CD14-positive monocyte (primary cell): ENCODE measurements at regions not wholly inside any gene's neighbourhood (a gene's known extent, or its start where the extent isn't known, plus 50 kb on each side); places are given as distances from the start of the nearest gene placed in this dataset.

ENCODE experiments used
- DNase-seq, 3 donors: peaks; one replicate each; pipeline ENCODE4 v3.0.0-alpha.2; 2011 to 2022
- H2AFZ ChIP-seq: 2 replicates; pipeline ENCODE4 v1.6.0; 2012; ENCODE audit warnings: mild to moderate bottlenecking, low read depth, low read length, inconsistent platforms; ENCODE audit not compliant: insufficient read depth, poor library complexity, severe bottlenecking
- H3K27ac ChIP-seq, 2 donors: 1 replicate in 1 of 2; 2 replicates in 1 of 2; pipeline ENCODE4 v1.5.1; 2012 to 2013; ENCODE audit warnings: low read length in 2 of 2, control low read depth in 1 of 2, inconsistent platforms in 1 of 2, low read depth in 1 of 2, mild to moderate bottlenecking in 1 of 2
- H3K27me3 ChIP-seq, 2 donors: one replicate each; pipeline versions ENCODE4 v1.6.0 to v1.6.1; 2011 to 2013; ENCODE audit warnings: low read length in 2 of 2; ENCODE audit not compliant: control insufficient read depth in 2 of 2, insufficient read depth in 2 of 2
- H3K36me3 ChIP-seq, 2 donors: replicated peaks in 1 of 2; 1 replicate in 1 of 2; 2 replicates in 1 of 2; pipeline versions ENCODE4 v1.5.1 to v1.6.1; 2012 to 2013; ENCODE audit warnings: low read length in 2 of 2, control low read depth in 1 of 2, inconsistent platforms in 1 of 2, mild to moderate bottlenecking in 1 of 2; ENCODE audit not compliant: insufficient read depth in 2 of 2, control insufficient read depth in 1 of 2
- H3K4me1 ChIP-seq, 2 donors: 1 replicate in 1 of 2; 2 replicates in 1 of 2; pipeline versions ENCODE4 v1.5.1 to v1.6.1; 2012 to 2013; ENCODE audit warnings: low read length in 2 of 2, control low read depth in 1 of 2, inconsistent platforms in 1 of 2, mild to moderate bottlenecking in 1 of 2, moderate library complexity in 1 of 2; ENCODE audit not compliant: insufficient read depth in 2 of 2, control insufficient read depth in 1 of 2
- H3K4me2 ChIP-seq: replicated peaks from 2 replicates; pipeline ENCODE3; 2012; ENCODE audit warnings: low read length, moderate library complexity, mild to moderate bottlenecking; ENCODE audit not compliant: poor library complexity, severe bottlenecking; ENCODE audit errors: extremely low read depth
- H3K4me3 ChIP-seq, 3 experiments: fragments of 200-600 bp in 1 of 3; sonication (generic) in 1 of 3; replicated peaks in 1 of 3; 1 replicate in 2 of 3; 2 replicates in 1 of 3; pipeline ENCODE4 v1.5.1; 2011 to 2013; ENCODE audit warnings: low read length in 3 of 3, mild to moderate bottlenecking in 3 of 3, control low read depth in 2 of 3, low read depth in 2 of 3, inconsistent platforms in 1 of 3, moderate library complexity in 1 of 3
- H3K79me2 ChIP-seq: 2 replicates; pipeline ENCODE4 v1.6.0; 2012; ENCODE audit warnings: mild to moderate bottlenecking, control low read depth, inconsistent platforms, low read length, moderate library complexity; ENCODE audit not compliant: insufficient read depth
- H3K9ac ChIP-seq: 2 replicates; pipeline ENCODE4 v1.6.0; 2017; ENCODE audit warnings: low read length, mild to moderate bottlenecking; ENCODE audit not compliant: insufficient read depth, poor library complexity, severe bottlenecking
- H3K9me3 ChIP-seq, 2 donors: replicated peaks in 1 of 2; 1 replicate in 1 of 2; 2 replicates in 1 of 2; pipeline versions ENCODE4 v1.5.1 to v1.6.1; 2012 to 2013; ENCODE audit warnings: low read length in 2 of 2, control low read depth in 1 of 2; ENCODE audit not compliant: control insufficient read depth in 1 of 2, insufficient read depth in 1 of 2
- H4K20me1 ChIP-seq: 2 replicates; pipeline ENCODE4 v1.6.0; 2012; ENCODE audit warnings: mild to moderate bottlenecking, low read length, control low read depth, moderate library complexity; ENCODE audit not compliant: insufficient read depth
- H3K27ac Mint-ChIP-seq, 7 donors: one replicate each; pipeline ENCODE4 v1.8.0; 2020; ENCODE audit warnings: mild to moderate bottlenecking in 7 of 7, mixed read lengths in 7 of 7, moderate library complexity in 6 of 7, inconsistent platforms in 2 of 7
- H3K27me3 Mint-ChIP-seq, 3 donors: one replicate each; pipeline ENCODE4 v1.8.0; 2021 to 2022; ENCODE audit warnings: low read depth in 3 of 3, mild to moderate bottlenecking in 3 of 3, mixed read lengths in 3 of 3, moderate library complexity in 3 of 3, inconsistent platforms in 1 of 3
- H3K36me3 Mint-ChIP-seq, 2 donors: one replicate each; pipeline ENCODE4 v1.8.0; 2020; ENCODE audit warnings: mixed read lengths in 2 of 2, inconsistent platforms in 1 of 2, mild to moderate bottlenecking in 1 of 2
- H3K4me1 Mint-ChIP-seq: one replicate; pipeline ENCODE4 v1.8.0; 2020; ENCODE audit warnings: mild to moderate bottlenecking, mixed read lengths
- H3K4me3 Mint-ChIP-seq, 2 donors: one replicate each; pipeline ENCODE4 v1.8.0; 2020; ENCODE audit warnings: mild to moderate bottlenecking in 2 of 2, mixed read lengths in 2 of 2, moderate library complexity in 1 of 2
- H3K9me3 Mint-ChIP-seq, 7 donors: one replicate each; pipeline ENCODE4 v1.8.0; 2020 to 2022; ENCODE audit warnings: mixed read lengths in 7 of 7, mild to moderate bottlenecking in 6 of 7, moderate library complexity in 6 of 7, inconsistent platforms in 2 of 7
- CTCF ChIP-seq: fragments of 200-600 bp; IDR thresholded peaks from one replicate; pipeline ENCODE4 v1.8.0; 2022; ENCODE audit warnings: antibody characterized with exemption, mild to moderate bottlenecking
- WGBS: methylation state at CpG from one replicate; pipeline ENCODE4 v1.1.5; 2013; ENCODE audit warnings: missing lambda C conversion rate; ENCODE audit not compliant: insufficient coverage; 5-methylcytosine and 5-hydroxymethylcytosine counted together
- intact Hi-C, 2 donors: fragments of 100-400 bp; cut with micrococcal nuclease; formaldehyde crosslinking; loops; one replicate each; pipeline versions ENCODE4 v1.15.0 to v1.15.1; 2023

GRCh38 chr6:86563197-86563596, 374.1 kb upstream of the HTR1E start:
- H3K9me3 ChIP-seq: peaks cover 11 to 15% of the 10 kb centered on the region in 2 donors
- no CpG with 5 or more reads among the region's 1 CpG for WGBS
- H3K36me3 Mint-ChIP-seq: no peaks in the 10 kb centered on the region
- H3K9me3 Mint-ChIP-seq: peaks cover 4 to 12% (median 8%) of the 10 kb centered on the region in 7 donors
- no peaks in the 10 kb centered on the region for H3K27me3 ChIP-seq
- H3K79me2 ChIP-seq: no peaks in the 10 kb centered on the region
- no peaks in the 10 kb centered on the region for H3K36me3 ChIP-seq
- H4K20me1 ChIP-seq: no peaks in the 10 kb centered on the region
- no peak overlapping the region for H3K27ac Mint-ChIP-seq
- intact Hi-C loops: no loop called here
- no peak overlapping the region for H3K9ac ChIP-seq
- no peak for DNase-seq
- no peaks in the 10 kb centered on the region for H3K4me1 ChIP-seq
- H3K4me1 Mint-ChIP-seq: no peaks in the 10 kb centered on the region
- H3K27ac ChIP-seq: no peak overlapping the region
- H3K27me3 Mint-ChIP-seq: peaks cover 0 to 1% (median 0%) of the 10 kb centered on the region in 3 donors
- no peak for TF ChIP-seq CTCF
- no peak overlapping the region for H3K4me2 ChIP-seq
- no peak overlapping the region for H3K4me3 Mint-ChIP-seq
- H2AFZ ChIP-seq: no peak overlapping the region
- no peak overlapping the region for H3K4me3 ChIP-seq

- Mint-ChIP-seq H3K9me3 (peaks cover 0 to 16% (median 8%) of the 10 kb centered on the region in 7 donors), H3K4me1 (no peaks in the 10 kb centered on the region), H3K27ac (no peak overlapping the region), H3K27me3 (no peaks in the 10 kb centered on the region), H3K4me3 (no peak overlapping the region), H3K36me3 (no peaks in the 10 kb centered on the region)
- Histone ChIP-seq H2AFZ (no peak overlapping the region), H3K4me3 (no peak overlapping the region), H3K4me1 (no peaks in the 10 kb centered on the region), H3K27ac (no peak overlapping the region), H3K9me3 (peaks cover 12% of the 10 kb centered on the region in 2 donors), H3K9ac (no peak overlapping the region), H3K36me3 (no peaks in the 10 kb centered on the region), H3K27me3 (no peaks in the 10 kb centered on the region), H4K20me1 (no peaks in the 10 kb centered on the region), H3K79me2 (no peaks in the 10 kb centered on the region), H3K4me2 (no peak overlapping the region)
- 64% methylated on average over 2 of the region's 2 CpGs for WGBS
- no peak for TF ChIP-seq CTCF
- no peak for DNase-seq
- intact Hi-C loops: no loop called here
Observed at GRCh38 chr6:86558318-86558717, 379.0 kb upstream of the HTR1E start.
